ENCODE measurements at regions not wholly inside any gene's neighbourhood (a gene's known extent, or its start where the extent isn't known, plus 50 kb on each side); places are given as distances from the start of the nearest gene placed in this dataset.
A peak's percentile ranks its signal among the peaks of the same experiment; 100 is the strongest.

DNA sequence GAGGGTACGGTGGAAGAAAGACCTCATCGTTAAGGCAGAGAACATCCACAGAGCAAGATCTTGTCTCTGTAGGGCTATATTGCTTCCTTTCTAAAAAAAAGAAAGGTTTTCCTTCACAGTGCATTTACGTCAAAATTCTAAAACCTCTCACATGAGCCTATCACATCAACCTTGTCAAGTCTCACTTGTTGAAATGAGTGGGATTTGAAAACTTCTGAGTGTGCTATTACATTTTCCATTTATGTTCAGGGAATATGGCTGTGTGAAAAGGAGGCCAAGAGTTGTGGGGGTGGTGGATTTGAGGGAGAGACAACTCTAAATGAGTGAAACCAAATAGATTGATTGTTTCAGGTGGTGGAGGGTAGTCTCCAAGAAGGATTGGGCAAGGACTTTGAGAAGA is 147.1 kb upstream of the MPDZ start:
- Histone ChIP-seq H3K4me1 (replicated peaks in 1 of 2) (peaks cover 16 to 20% of the 10 kb centered on the region in 2 donors), H3K4me3 (no peak overlapping the region), H3K27ac (no peak overlapping the region)
- ATAC-seq (replicated peaks in 6 of 8) = no peak
- WGBS, 10 experiments = 78 to 100% (median 88%) methylated on average over 1 to 3 of the region's 3 CpGs; no CpG with 5 or more reads in 1 of the 10 experiments
- in situ Hi-C loops (cut with MboI; ENCODE audit: low pct_unique_long_range_greater_than_20kb in 2 of 9, low sequenced_read_pairs in 9 of 9, unreplicated experiment in 9 of 9) = loop anchor here in 5 of 9 experiments (25.0 kb wide), 2 partner anchors 911 to 936 kb away; no protein-coding TSS in a partner anchor

DNA sequence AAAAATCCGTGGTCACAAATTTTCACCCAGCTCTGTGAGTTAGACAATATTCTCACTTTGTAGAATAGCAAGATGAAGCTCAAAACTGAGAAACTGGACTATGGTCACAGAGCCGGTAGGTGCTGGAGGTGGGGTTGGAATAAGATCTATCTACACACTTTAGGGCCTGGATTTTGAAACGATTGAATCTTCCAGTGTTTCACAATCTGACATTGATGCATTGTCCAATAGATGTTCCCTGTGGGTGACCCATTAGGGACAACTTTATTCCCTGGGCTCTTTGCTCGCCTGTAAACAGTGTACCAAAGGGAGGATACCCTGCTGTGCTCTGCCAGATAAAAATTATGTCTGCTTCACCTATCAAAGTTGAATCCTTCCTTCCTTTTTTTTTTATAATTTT is 145.4 kb upstream of the MPDZ start:
- Histone ChIP-seq H3K4me3 (no peak overlapping the region), H3K27ac (no peak overlapping the region), H3K4me1 (replicated peaks in 1 of 2) (peaks cover 8 to 10% of the 10 kb centered on the region in 2 donors)
- no peak for ATAC-seq (replicated peaks in 6 of 8)
- in situ Hi-C loops (cut with MboI; ENCODE audit: low pct_unique_long_range_greater_than_20kb in 2 of 9, low sequenced_read_pairs in 9 of 9, unreplicated experiment in 9 of 9) = loop anchor here in 5 of 9 experiments (25.0 kb wide), 2 partner anchors 912 to 937 kb away; no protein-coding TSS in a partner anchor
- WGBS, 10 experiments = 46 to 94% (median 75%) methylated on average over 1 to 4 of the region's 4 CpGs; no CpG with 5 or more reads in 1 of the 10 experiments

DNA sequence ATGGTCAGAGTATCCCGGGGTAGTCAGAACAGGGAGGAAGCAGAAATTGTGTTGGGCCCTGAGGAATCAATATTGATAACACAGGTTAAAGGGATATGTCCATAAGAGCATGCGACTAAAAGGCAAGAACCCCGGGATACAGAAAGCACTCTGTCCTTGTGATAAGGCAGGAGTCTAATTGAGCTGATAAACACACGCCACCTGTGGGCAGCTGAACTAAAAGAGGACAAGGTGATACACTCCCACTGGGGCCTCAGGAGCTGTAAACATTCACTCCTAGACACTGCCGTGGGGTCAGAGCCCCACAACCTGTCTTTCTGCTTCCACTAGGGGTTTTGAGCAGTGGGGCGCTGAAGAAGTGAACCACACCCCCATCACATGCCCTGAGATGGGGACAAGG is 144.7 kb upstream of the MPDZ start:
- WGBS, 10 experiments = 50 to 100% (median 83%) methylated on average over 1 to 6 of the region's 6 CpGs; no CpG with 5 or more reads in 1 of the 10 experiments
- ATAC-seq (replicated peaks in 6 of 8) = no peak
- in situ Hi-C loops (cut with MboI; ENCODE audit: low pct_unique_long_range_greater_than_20kb in 2 of 9, low sequenced_read_pairs in 9 of 9, unreplicated experiment in 9 of 9) = no loop called here
- no peak overlapping the region for H3K27ac ChIP-seq
- H3K4me3 ChIP-seq = no peak overlapping the region
- H3K4me1 ChIP-seq (replicated peaks in 1 of 2) = peaks cover 2 to 4% of the 10 kb centered on the region in 2 donors

DNA sequence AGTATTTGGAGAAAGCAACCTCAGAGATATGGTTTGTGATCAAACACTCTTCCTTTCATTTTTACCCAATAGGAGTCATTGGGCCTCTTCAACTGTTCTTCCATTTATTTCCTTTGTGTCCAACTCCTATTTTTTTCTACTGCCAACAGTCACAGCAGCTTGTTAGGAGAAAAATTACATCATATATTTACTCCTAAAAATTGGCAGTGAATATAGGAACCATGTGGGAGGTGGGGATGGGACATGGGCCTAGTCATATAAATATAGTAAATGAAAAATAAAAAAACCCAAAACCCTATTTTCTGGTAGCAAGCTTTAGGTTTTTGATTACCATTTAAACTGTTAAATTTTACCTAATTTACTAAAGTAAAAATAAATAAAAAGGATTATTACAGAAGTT is 134.9 kb upstream of the MPDZ start:
- H3K27ac ChIP-seq = no peak overlapping the region
- no peaks in the 10 kb centered on the region for H3K4me1 ChIP-seq (replicated peaks in 1 of 2)
- no peak overlapping the region for H3K4me3 ChIP-seq
- in situ Hi-C loops (cut with MboI; ENCODE audit: low pct_unique_long_range_greater_than_20kb in 2 of 9, low sequenced_read_pairs in 9 of 9, unreplicated experiment in 9 of 9) = no loop called here
- ATAC-seq (replicated peaks in 6 of 8) = no peak

DNA sequence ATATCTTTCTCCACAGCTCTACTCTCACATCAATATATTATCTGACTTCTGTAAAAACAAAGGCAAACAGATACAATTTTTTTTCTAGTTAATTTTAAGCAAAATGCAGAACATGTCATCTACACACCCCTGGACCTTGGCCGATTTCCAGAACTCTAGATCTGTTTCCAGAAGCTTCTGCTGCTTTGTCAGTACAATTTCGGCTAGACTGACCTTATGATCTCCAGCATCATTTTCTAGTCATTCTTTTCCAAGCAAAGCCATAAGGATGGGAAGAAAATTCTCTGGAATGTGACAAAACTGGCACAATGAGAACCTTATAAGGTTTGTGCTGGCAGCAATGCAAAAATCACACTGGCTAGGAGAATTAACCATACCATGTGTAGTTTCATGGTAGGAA is 132.8 kb upstream of the MPDZ start:
- Histone ChIP-seq H3K27ac (no peak overlapping the region), H3K4me3 (no peak overlapping the region), H3K4me1 (replicated peaks in 1 of 2) (no peaks in the 10 kb centered on the region)
- WGBS, 10 experiments = 6 to 100% (median 43%) methylated on average over 1 to 2 of the region's 2 CpGs; no CpG with 5 or more reads in 1 of the 10 experiments
- peak in 2 of 8 experiments; percentile 21 to 44 for ATAC-seq (replicated peaks in 6 of 8)
- in situ Hi-C loops (cut with MboI; ENCODE audit: low pct_unique_long_range_greater_than_20kb in 2 of 9, low sequenced_read_pairs in 9 of 9, unreplicated experiment in 9 of 9) = no loop called here

DNA sequence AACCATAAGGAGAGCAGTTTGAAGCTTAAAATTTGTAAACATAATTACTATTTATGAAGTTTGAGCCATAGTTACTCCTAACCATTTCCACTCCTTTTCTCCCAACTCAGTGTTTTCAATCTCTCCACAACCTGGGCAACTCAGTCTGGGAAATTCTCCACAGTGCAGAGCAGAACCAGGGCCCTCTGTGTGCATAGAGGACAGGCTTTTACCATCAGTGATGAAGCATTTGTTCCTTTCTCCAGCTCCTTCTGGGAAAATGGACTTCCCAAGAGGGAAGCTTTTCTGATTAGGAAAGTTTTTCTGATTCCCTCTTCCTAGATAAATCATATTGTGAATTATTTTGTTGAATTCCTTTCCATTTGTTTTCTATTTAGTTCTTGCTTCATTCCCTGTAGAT is 132.3 kb upstream of the MPDZ start:
- ATAC-seq (replicated peaks in 6 of 8) = peak in 1 of 8 experiments; percentile 28
- no peaks in the 10 kb centered on the region for H3K4me1 ChIP-seq (replicated peaks in 1 of 2)
- in situ Hi-C loops (cut with MboI; ENCODE audit: low pct_unique_long_range_greater_than_20kb in 2 of 9, low sequenced_read_pairs in 9 of 9, unreplicated experiment in 9 of 9) = no loop called here
- no peak overlapping the region for H3K4me3 ChIP-seq
- H3K27ac ChIP-seq = no peak overlapping the region

DNA sequence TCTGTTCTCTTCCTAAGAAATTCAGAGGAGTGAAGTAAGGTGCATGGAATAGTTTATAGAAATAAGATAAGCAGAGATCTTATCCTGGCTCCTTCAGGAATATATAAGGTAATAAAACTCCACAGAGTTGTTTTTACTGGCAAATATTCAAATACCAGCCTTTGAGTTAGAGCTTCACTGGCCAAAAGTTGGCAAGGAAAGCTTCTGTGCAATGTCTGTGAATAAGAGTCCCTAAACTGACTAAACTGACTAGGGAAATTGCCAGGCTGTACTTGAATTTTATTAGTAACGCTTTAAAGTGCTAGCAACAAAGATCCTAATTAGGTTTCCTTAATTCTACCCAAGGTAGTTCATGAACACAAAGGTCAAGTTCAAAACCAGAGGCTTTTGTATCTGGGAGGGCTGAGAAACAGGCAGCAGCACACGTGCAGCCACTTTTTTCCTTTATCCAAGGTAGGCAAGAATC is 131.1 kb upstream of the MPDZ start:
- H3K4me3 ChIP-seq = no peak overlapping the region
- ATAC-seq (replicated peaks in 6 of 8) = no peak
- WGBS, 10 experiments = 50 to 100% (median 75%) methylated on average over 1 to 2 of the region's 2 CpGs; no CpG with 5 or more reads in 3 of the 10 experiments
- in situ Hi-C loops (cut with MboI; ENCODE audit: low pct_unique_long_range_greater_than_20kb in 2 of 9, low sequenced_read_pairs in 9 of 9, unreplicated experiment in 9 of 9) = no loop called here
- no peak overlapping the region for H3K27ac ChIP-seq
- H3K4me1 ChIP-seq (replicated peaks in 1 of 2) = no peaks in the 10 kb centered on the region

DNA sequence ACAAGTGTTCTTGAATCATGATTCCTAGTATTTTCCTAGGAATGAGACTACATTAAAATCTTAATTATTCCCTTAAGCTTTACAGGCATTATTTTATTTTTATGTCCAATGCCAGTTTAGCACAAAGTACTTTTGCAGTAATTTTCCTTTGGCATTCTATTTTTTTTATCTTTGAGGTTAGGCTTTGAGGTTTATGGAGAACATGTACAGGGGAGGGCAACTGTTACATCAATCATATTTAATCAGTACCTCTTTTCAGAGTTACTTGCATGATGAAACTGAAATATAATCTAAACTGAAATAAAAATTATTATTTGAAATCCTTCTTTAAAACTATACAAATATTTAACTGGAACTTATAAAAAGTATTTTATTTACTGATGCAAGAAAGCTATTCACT is 118.2 kb upstream of the MPDZ start:
- no peak overlapping the region for H3K4me3 ChIP-seq
- peaks cover 0 to 10% of the 10 kb centered on the region in 2 donors for H3K4me1 ChIP-seq (replicated peaks in 1 of 2)
- no peak overlapping the region for H3K27ac ChIP-seq
- no peak for ATAC-seq (replicated peaks in 6 of 8)
- in situ Hi-C loops (cut with MboI; ENCODE audit: low pct_unique_long_range_greater_than_20kb in 2 of 9, low sequenced_read_pairs in 9 of 9, unreplicated experiment in 9 of 9) = no loop called here

DNA sequence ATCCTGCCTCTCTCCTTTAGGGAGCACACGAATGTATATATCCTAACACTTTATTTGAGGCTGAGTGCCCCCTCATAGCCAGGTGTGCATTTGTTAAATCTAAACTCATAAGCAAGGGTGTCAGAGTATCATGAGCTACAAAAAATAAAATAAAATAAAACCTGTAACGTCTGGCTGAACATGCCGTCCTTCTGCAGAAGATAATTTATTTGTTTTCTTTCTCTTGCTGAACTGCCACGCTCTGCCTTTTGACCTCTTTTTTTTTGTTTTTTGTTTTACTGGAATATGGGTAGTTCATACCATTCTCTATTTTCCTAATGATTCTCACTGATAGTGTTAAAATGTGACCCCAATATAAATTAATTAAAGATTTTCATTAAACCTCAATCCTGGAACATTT is 117.7 kb upstream of the MPDZ start:
- H3K27ac ChIP-seq = no peak overlapping the region
- no peak overlapping the region for H3K4me3 ChIP-seq
- in situ Hi-C loops (cut with MboI; ENCODE audit: low pct_unique_long_range_greater_than_20kb in 2 of 9, low sequenced_read_pairs in 9 of 9, unreplicated experiment in 9 of 9) = no loop called here
- peaks cover 0 to 10% of the 10 kb centered on the region in 2 donors for H3K4me1 ChIP-seq (replicated peaks in 1 of 2)
- no peak for ATAC-seq (replicated peaks in 6 of 8)
- WGBS, 10 experiments = 10 to 70% (median 59%) methylated on average over 2 to 4 of the region's 4 CpGs

DNA sequence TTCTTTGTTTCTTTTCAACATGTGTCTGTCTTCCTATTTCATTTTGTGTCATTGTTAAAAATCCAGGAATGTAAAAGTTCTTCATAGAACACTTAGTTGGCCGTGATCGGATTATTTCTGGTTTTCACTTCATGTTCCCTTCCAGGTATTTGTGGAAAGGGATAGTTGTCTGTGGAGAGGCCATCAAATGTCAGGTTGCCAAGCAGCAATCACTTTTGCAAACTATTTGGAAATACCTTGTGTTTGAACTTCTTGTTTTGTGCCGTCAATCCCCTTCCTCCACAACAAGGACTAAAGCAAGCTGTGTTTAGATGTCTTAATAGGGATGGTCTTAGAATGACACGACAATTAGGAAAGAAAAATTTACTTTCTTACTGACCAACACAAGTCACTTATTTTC is 116.9 kb upstream of the MPDZ start:
- in situ Hi-C loops (cut with MboI; ENCODE audit: low pct_unique_long_range_greater_than_20kb in 2 of 9, low sequenced_read_pairs in 9 of 9, unreplicated experiment in 9 of 9) = no loop called here
- peaks cover 0 to 10% of the 10 kb centered on the region in 2 donors for H3K4me1 ChIP-seq (replicated peaks in 1 of 2)
- no peak for ATAC-seq (replicated peaks in 6 of 8)
- WGBS, 10 experiments = 20 to 100% (median 94%) methylated on average over 1 to 4 of the region's 4 CpGs; no CpG with 5 or more reads in 1 of the 10 experiments
- H3K27ac ChIP-seq = no peak overlapping the region
- no peak overlapping the region for H3K4me3 ChIP-seq

DNA sequence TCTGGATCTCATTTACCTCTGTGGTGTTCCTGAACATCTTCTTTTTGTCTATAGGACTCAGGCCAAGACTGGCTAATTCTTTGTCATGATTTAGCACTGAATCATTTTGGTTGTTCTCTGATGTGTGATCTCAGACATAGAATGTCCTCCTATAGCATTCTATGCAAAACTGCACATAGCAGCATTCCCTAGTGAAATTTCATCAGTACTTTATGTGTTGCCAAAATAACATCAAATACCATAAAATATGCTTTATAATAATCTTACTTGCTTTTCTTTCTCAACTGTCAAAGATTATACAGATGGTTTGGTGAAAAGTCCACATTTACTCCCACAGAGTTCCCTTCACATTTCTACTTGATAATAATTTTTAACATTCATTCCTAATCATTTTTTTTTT is 115.7 kb upstream of the MPDZ start:
- ATAC-seq (replicated peaks in 6 of 8) = no peak
- peaks cover 0 to 10% of the 10 kb centered on the region in 2 donors for H3K4me1 ChIP-seq (replicated peaks in 1 of 2)
- no peak overlapping the region for H3K4me3 ChIP-seq
- in situ Hi-C loops (cut with MboI; ENCODE audit: low pct_unique_long_range_greater_than_20kb in 2 of 9, low sequenced_read_pairs in 9 of 9, unreplicated experiment in 9 of 9) = no loop called here
- no peak overlapping the region for H3K27ac ChIP-seq

DNA sequence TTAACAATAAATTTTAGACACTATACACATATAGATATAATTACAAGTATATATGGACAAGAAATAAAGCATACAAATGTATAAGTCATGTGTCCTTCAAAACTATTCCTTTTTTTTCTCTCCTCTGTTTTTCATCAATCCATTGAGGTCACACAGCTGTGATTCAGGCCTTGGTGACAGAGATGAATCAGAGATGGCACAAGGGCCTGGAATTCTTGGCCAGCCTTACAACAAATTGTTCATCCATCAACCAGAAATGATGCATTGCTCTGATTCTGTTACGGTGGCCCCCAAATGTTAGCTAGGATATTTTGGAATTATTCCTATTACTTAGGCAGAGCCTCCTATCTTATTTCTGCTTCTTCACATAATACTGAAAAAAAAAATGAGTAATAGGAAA is 108.7 kb upstream of the MPDZ start:
- no peak for ATAC-seq (replicated peaks in 6 of 8)
- in situ Hi-C loops (cut with MboI; ENCODE audit: low pct_unique_long_range_greater_than_20kb in 2 of 9, low sequenced_read_pairs in 9 of 9, unreplicated experiment in 9 of 9) = no loop called here

DNA sequence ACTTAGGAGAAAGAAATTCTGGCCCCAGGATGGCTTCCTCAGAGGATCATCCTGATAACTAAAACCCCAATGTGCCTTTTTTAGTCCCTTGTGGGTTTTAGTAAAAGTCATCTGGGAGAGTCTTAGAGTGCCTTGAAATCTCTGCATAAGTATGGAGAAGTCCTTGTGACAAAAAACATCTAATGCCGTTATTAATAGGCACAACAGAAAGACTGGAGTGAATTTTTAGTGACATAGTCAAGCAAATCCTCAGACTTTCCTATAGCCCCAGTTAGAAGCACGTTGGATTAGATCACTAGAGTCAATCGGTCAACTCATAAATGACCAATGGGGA is 108.2 kb upstream of the MPDZ start:
- Histone ChIP-seq H3K4me3 (no peak overlapping the region), H3K4me1 (replicated peaks in 1 of 2) (no peaks in the 10 kb centered on the region), H3K27ac (no peak overlapping the region)
- no peak for ATAC-seq (replicated peaks in 6 of 8)
- in situ Hi-C loops (cut with MboI; ENCODE audit: low pct_unique_long_range_greater_than_20kb in 2 of 9, low sequenced_read_pairs in 9 of 9, unreplicated experiment in 9 of 9) = no loop called here
- 8 to 100% (median 79%) methylated on average over 2 to 3 of the region's 3 CpGs; no CpG with 5 or more reads in 1 of the 10 experiments for WGBS, 10 experiments

More for the DNA sequence above, 108.7 kb upstream of the MPDZ start:
- H3K4me1 ChIP-seq (replicated peaks in 1 of 2) = no peaks in the 10 kb centered on the region
- H3K27ac ChIP-seq = no peak overlapping the region
- 0 to 91% (median 61%) methylated on average over 1 of the region's 1 CpG; no CpG with 5 or more reads in 4 of the 10 experiments for WGBS, 10 experiments
- no peak overlapping the region for H3K4me3 ChIP-seq

DNA sequence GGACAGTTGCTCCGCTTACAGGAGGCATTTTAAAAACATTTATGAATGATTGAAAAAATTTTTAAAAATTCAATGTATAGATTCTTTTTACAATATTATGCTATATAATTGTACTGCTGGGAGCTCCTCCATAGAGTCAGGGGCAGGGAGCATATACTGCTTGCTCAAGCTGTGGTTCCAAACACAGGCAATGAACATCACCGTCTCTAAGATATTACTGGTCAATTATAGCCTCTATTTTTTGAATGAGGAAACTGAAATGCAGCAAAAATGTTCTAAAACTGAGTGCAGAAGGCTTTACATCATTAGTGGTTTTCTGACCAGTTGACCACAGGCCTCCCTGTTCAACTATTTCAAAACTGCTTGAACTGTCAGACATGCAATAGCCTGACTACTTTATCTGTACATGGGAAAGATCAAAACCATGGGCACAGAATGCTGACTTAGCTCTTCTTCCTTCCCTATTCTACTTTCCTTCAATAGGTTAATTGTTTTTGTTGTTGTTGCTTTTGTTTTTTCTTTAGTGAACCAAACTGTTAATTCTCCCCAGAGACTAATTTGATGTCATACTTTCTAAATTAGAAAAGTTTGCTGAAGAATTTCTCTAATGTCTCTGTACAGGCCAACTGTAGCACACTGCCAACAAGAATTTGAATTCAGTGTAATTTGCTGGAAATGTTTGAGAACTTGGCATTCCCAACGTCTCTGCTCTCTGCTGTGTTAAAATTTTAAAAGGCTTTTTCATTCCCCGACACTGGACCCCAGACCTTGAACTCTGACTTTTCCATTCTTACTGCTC is 107.6 kb upstream of the MPDZ start:
- WGBS, 10 experiments = 36 to 93% (median 57%) methylated on average over 1 to 4 of the region's 4 CpGs
- Histone ChIP-seq H3K27ac (no peak overlapping the region), H3K4me3 (no peak overlapping the region), H3K4me1 (replicated peaks in 1 of 2) (no peaks in the 10 kb centered on the region)
- ATAC-seq (replicated peaks in 6 of 8) = no peak
- in situ Hi-C loops (cut with MboI; ENCODE audit: low pct_unique_long_range_greater_than_20kb in 2 of 9, low sequenced_read_pairs in 9 of 9, unreplicated experiment in 9 of 9) = no loop called here

Measured in motor neuron (in vitro differentiated cells).